COLO829 (cell line): ENCODE measurements at regions not wholly inside any gene's neighbourhood (a gene's known extent, or its start where the extent isn't known, plus 50 kb on each side); places are given as distances from the start of the nearest gene placed in this dataset.
"Not testable (repeated sequence)": the region's sequence is repeated elsewhere in the genome, so short reads cannot be mapped to it uniquely, and the experiment has no call there.

Experiments used
- DNase-seq: peaks from one replicate; pipeline ENCODE4 v3.0.0; 2012; ENCODE audit warnings: low spot score

GRCh38 chr6:8361259-8361658 is 74.1 kb downstream of the SLC35B3 start:
- no peak for DNase-seq

DNA sequence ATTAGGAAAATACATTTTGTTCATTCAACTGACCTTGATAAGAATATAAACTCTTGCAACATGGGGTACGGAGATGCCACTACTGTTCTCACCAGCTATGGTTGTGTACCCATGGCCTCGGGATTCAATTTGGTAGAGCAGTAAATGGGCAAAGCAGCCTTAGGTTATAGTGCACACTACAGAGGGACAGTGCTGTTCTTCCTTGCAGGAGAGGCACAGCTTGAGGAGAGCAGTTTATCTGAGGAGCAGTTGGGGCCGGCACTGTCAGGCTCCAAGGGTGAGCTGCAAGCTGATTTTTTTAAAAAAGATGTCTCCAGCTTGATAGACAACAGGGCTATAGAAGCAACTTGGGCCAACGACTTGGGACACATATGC is 82.4 kb downstream of the SLC35B3 start:
- DNase-seq, result no peak

- DNase-seq, result no peak
These were observed 82.9 kb downstream of the SLC35B3 start for GRCh38 chr6:8352335-8352965.

GRCh38 chr6:8343600-8343999 is 91.7 kb downstream of the SLC35B3 start:
- DNase-seq, result no peak

DNA sequence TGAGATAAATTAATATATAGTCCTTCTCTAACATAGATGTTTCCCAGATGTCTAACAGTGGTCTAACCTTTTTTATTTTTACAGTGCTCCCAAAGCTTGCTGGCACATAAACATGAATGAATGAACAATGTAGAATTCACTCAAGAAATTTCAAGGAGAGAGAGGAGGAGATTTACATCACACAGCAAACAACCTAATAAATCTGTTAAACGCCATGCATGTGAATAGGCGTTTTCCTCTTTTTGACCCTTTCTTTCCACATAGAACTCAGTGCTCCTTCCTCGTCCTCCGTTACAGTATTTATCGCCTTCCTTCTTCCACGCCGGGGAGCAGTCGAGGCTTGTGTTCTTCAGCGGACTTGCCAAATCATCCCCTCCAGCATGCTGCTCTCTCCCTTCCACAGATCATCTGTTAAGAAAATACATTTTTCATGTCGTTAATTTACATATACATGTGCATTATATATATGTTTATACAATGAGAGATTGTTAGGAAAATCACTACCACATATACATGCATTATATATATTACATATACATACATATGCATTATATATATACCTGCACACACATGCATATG is 93.0 kb downstream of the SLC35B3 start:
- no peak for DNase-seq

DNA sequence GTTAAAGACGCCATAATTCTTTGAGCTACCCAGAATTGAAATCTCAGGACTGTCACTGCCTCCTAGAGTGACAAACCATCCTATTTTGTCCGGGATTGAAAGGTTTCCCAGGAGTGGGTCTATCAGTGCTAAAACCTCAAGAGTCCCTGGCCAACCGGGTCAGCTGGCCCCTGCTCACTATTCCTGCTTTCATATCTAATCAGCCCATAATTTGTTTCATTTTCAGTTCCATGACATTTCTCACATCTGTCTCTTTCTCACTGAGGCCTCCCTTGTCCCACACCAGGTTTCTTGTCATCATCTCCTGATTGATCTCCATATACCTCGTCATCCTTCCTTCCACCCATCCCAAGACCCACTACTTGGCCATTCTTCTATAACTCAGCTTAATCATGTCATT is 98.2 kb downstream of the SLC35B3 start:
- no peak for DNase-seq

GRCh38 chr6:8336406-8337057 is 98.8 kb downstream of the SLC35B3 start:
- no peak for DNase-seq

- no peak for DNase-seq
These were observed 99.4 kb downstream of the SLC35B3 start for GRCh38 chr6:8335896-8336295.

- DNase-seq, result no peak
These were observed 100.0 kb downstream of the SLC35B3 start for GRCh38 chr6:8335381-8335780.

DNA sequence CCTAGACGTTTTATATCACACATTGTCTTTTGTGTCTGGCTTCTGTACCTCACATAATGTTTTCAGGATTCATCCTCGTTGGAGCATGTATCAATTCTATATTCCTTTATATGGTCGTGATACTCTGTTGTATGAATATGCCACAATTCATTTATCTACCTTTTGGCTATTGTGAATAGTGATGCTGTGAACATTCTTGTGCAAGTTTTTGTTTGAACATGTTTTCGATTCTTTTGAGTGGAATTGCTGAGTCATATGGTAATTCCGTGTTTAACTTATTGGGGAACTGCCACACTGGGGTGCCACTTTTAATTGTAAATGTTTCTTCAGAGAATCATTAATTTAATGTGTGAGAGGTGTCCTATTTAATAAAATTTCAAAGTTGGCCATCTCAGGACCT is 101.2 kb downstream of the SLC35B3 start:
- no peak for DNase-seq

- no peak for DNase-seq
These were observed 105.8 kb downstream of the SLC35B3 start for GRCh38 chr6:8329562-8329961.

GRCh38 chr6:8325743-8326142 is 109.6 kb downstream of the SLC35B3 start:
- no peak for DNase-seq

GRCh38 chr6:8322659-8323058 is 112.7 kb downstream of the SLC35B3 start:
- no peak for DNase-seq

DNA sequence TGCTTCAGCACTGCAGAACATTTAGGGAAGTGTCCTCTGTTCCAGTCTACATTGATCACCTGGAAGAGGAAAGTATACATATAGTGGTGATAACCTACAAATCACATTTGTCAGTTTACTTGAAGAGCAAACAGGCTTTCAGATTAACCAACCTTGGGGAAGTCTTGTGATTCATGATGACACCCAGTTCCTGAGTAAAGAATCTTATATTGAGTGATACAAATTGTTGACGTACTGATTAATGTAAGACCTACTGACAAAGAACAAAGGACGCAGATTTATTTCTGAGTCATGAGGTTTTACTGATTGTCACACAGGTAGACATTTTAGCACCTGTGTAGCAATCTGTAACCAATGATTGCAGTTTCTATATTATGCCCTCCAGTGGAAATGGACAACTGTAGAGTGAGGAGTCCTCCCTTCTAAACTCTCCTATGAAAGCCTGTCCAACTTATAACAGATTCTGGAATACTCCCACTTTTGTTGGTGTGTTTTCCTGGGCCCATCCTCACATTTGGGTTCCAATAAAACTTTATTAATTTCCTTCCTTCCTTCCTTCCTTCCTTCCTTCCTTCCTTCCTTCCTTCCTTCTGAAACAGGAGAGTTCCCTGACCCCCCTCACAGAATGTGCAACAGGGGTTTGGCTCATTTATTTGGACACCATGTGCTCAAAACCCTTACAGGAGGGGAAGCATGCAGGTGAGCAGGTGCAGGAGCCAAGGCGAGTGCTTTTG is 113.5 kb downstream of the SLC35B3 start:
- DNase-seq, result no peak

GRCh38 chr6:8315154-8315553 is 120.2 kb downstream of the SLC35B3 start:
- DNase-seq, result no peak

DNA sequence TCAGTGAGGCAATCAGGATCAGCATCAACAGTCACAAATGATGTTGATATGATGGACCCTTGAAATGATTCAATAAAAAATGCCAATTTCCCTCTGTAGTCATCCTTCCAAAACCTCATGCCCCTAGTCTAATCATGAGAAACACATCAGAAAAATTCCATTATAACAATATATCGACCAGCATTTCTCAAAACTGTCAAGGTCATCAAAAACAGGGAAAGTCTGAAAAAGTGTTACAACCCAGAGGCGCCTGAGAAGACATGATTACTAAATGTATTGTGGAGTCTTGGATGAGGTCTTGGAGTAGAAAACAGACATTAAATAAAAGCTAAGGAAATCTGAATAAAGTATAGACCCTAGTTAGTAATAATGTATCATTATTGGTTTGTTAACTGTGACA is 133.8 kb downstream of the SLC35B3 start:
- no peak for DNase-seq

GRCh38 chr6:8299034-8299433 is 136.3 kb downstream of the SLC35B3 start:
- DNase-seq, result no peak

- not testable (repeated sequence) for DNase-seq
These were observed 152.4 kb downstream of the SLC35B3 start for GRCh38 chr6:8282946-8283345.

GRCh38 chr6:8282380-8282779 is 153.0 kb downstream of the SLC35B3 start:
- DNase-seq, result no peak

GRCh38 chr6:8279041-8279805 is 156.1 kb downstream of the SLC35B3 start:
- DNase-seq, result no peak

DNA sequence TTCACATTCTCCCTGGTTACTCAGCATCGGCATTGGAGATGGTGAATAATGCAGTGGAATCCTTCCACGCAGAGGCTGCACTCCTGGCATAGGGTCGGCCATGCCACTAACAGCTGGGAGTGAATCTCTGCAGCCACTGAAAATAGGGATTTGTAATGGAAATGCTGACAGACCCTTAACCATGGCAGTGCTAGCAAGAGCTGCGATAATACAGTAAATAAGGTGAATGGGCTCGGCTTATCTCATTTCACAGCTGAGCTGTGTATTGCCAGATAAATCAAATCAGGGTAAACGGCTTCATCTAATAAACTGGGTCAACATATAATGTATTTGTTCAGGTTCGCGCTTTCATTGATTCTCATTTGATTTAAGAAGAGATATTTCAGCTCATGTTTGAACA is 156.8 kb downstream of the SLC35B3 start:
- DNase-seq, result no peak

- no peak for DNase-seq
These were observed 157.6 kb downstream of the SLC35B3 start for GRCh38 chr6:8277769-8278168.
